PC-9 (cell line): ENCODE measurements at regions not wholly inside any gene's neighbourhood (a gene's known extent, or its start where the extent isn't known, plus 50 kb on each side); places are given as distances from the start of the nearest gene placed in this dataset.
"Not testable (repeated sequence)": the region's sequence is repeated elsewhere in the genome, so short reads cannot be mapped to it uniquely, and the experiment has no call there.

Experiments used
- BruUV-seq: library from RNA; stranded (reverse); fragments of 400-500 nt; replicated peaks from 2 replicates; lab custom pipeline; 2021; lab: Mats Ljungman, UMichigan
- CTCF ChIA-PET: fragments of 300-600 bp; sonication (Branson Sonifier 250); formaldehyde crosslinking; loops from one replicate; lab custom pipeline; 2022; ENCODE audit warnings: antibody characterized with exemption; lab: Charles Lee
- POLR2A ChIA-PET: fragments of 300-600 bp; sonication (Branson Sonifier 250); formaldehyde crosslinking; loops from one replicate; lab custom pipeline; 2022; ENCODE audit warnings: antibody characterized with exemption; ENCODE audit not compliant: unreplicated experiment; lab: Charles Lee
- DNase-seq, 2 experiments: peaks; one replicate each; pipeline versions ENCODE4 v3.0.0 to v3.0.0-alpha.2; 2015 to 2022; ENCODE audit warnings: mixed read lengths in 1 of 2
- H2AFZ ChIP-seq: fragments of 200-600 bp; sonication (generic); 2 replicates; pipeline ENCODE4 v1.8.1; 2017; ENCODE audit warnings: antibody characterized with exemption
- H3F3A ChIP-seq: fragments of 200-600 bp; sonication (generic); 2 replicates; pipeline ENCODE4 v1.8.1; 2017; ENCODE audit warnings: antibody characterized with exemption, mild to moderate bottlenecking, low read depth; ENCODE audit not compliant: insufficient read depth
- H3K27ac ChIP-seq: fragments of 200-600 bp; sonication (generic); 2 replicates; pipeline ENCODE4 v1.6.1; 2016; ENCODE audit warnings: mixed run types
- H3K27me3 ChIP-seq: fragments of 200-600 bp; sonication (generic); 2 replicates; pipeline ENCODE4 v1.6.1; 2016; ENCODE audit warnings: low read depth, mixed run types; ENCODE audit not compliant: insufficient read depth
- H3K36me3 ChIP-seq: fragments of 200-600 bp; sonication (generic); 2 replicates; pipeline ENCODE4 v1.6.1; 2016; ENCODE audit warnings: low read depth, mixed run types
- H3K4me1 ChIP-seq: fragments of 200-600 bp; sonication (generic); replicated peaks from 2 replicates; pipeline ENCODE4 v1.6.1; 2016; ENCODE audit warnings: mixed run types; ENCODE audit not compliant: insufficient read depth
- H3K4me2 ChIP-seq: fragments of 200-600 bp; sonication (generic); 2 replicates; pipeline ENCODE4 v1.6.1; 2017; ENCODE audit warnings: mixed run types
- H3K4me3 ChIP-seq: fragments of 200-600 bp; sonication (generic); 2 replicates; pipeline ENCODE4 v1.6.1; 2016; ENCODE audit warnings: mixed run types
- H3K79me2 ChIP-seq: fragments of 200-600 bp; sonication (generic); 2 replicates; pipeline ENCODE4 v1.6.1; 2017; ENCODE audit warnings: low read depth, mixed run types
- H3K9me2 ChIP-seq: fragments of 200-600 bp; sonication (generic); 2 replicates; pipeline ENCODE4 v1.8.1; 2017; ENCODE audit warnings: mild to moderate bottlenecking; ENCODE audit not compliant: insufficient read depth
- H3K9me3 ChIP-seq: fragments of 200-600 bp; sonication (generic); 2 replicates; pipeline ENCODE4 v1.8.1; 2016; ENCODE audit warnings: low read depth; ENCODE audit not compliant: insufficient read depth
- H4K20me1 ChIP-seq: fragments of 200-600 bp; sonication (generic); 2 replicates; pipeline ENCODE4 v1.8.1; 2017; ENCODE audit not compliant: insufficient read depth
- EZH2 ChIP-seq: fragments of 200-600 bp; sonication (generic); IDR thresholded peaks from 2 replicates; pipeline ENCODE4 v1.8.0; 2017; ENCODE audit warnings: antibody characterized with exemption, low read depth
- intact Hi-C: fragments of 100-400 bp; cut with micrococcal nuclease; formaldehyde crosslinking; loops from one replicate; pipeline ENCODE4 v1.10.0; 2022; ENCODE audit not compliant: unreplicated experiment
- TF ChIP-seq, protein P1 (sequence below): fragments of 200-600 bp; sonication (generic); conservative IDR thresholded peaks from 2 replicates; pipeline ENCODE4 v1.6.1; 2017; ENCODE audit warnings: mixed run types, antibody characterized with exemption, mild to moderate bottlenecking, moderate library complexity

DNA sequence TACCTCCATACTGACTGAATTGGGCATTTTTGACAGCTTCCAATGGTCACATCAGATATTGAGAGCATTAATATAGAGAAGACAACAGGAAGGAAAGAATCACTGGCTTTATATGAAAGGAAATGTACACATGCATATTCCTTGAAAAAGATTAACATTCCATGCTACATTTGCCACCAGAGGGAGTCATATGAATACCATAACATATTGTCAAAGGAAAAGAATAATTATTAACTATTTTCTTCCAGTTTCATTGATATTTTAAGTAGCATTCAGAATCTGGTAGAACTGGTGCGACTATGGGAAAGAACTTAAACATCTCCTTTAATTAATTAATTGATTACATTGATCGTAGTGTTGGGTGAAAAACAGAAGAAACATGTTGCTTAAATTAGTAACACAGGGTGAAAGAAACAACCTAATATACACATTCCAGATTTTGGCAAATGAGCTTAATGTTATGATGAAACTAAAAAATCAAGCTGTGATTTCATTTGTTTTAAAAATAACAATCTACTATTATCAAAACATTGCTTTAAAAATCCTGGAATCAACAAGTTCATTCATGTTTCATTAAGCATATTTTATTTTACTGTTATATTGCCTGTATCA, 71.5 kb downstream of the GPR85 start:
- Histone ChIP-seq H3F3A (no peaks in the 10 kb centered on the region), H3K27me3 (no peaks in the 10 kb centered on the region), H3K4me2 (no peak overlapping the region), H4K20me1 (no peaks in the 10 kb centered on the region), H3K27ac (no peak overlapping the region), H3K9me3 (no peaks in the 10 kb centered on the region), H3K79me2 (no peaks in the 10 kb centered on the region), H2AFZ (no peak overlapping the region), H3K4me3 (no peak overlapping the region), H3K4me1 (no peaks in the 10 kb centered on the region), H3K9me2 (no peaks in the 10 kb centered on the region), H3K36me3 (no peaks in the 10 kb centered on the region)
- ChIA-PET POLR2A (no interaction called here), CTCF (interaction anchor here (0.5 to 0.8 kb wide), 4 partner anchors 75 to 274 kb away, joined by 3 to 4 read pairs (median 3); a partner anchor contains a TSS)
- DNase-seq, result no peak
- TF ChIP-seq, protein P1, sequence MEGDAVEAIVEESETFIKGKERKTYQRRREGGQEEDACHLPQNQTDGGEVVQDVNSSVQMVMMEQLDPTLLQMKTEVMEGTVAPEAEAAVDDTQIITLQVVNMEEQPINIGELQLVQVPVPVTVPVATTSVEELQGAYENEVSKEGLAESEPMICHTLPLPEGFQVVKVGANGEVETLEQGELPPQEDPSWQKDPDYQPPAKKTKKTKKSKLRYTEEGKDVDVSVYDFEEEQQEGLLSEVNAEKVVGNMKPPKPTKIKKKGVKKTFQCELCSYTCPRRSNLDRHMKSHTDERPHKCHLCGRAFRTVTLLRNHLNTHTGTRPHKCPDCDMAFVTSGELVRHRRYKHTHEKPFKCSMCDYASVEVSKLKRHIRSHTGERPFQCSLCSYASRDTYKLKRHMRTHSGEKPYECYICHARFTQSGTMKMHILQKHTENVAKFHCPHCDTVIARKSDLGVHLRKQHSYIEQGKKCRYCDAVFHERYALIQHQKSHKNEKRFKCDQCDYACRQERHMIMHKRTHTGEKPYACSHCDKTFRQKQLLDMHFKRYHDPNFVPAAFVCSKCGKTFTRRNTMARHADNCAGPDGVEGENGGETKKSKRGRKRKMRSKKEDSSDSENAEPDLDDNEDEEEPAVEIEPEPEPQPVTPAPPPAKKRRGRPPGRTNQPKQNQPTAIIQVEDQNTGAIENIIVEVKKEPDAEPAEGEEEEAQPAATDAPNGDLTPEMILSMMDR, result peak; percentile 70
- TF ChIP-seq EZH2, result no peak
- BruUV-seq, result no TSS peak
- intact Hi-C loops, result loop anchor here (1.0 to 10.0 kb wide), 4 partner anchors 140 to 683 kb away; no protein-coding TSS in a partner anchor

DNA sequence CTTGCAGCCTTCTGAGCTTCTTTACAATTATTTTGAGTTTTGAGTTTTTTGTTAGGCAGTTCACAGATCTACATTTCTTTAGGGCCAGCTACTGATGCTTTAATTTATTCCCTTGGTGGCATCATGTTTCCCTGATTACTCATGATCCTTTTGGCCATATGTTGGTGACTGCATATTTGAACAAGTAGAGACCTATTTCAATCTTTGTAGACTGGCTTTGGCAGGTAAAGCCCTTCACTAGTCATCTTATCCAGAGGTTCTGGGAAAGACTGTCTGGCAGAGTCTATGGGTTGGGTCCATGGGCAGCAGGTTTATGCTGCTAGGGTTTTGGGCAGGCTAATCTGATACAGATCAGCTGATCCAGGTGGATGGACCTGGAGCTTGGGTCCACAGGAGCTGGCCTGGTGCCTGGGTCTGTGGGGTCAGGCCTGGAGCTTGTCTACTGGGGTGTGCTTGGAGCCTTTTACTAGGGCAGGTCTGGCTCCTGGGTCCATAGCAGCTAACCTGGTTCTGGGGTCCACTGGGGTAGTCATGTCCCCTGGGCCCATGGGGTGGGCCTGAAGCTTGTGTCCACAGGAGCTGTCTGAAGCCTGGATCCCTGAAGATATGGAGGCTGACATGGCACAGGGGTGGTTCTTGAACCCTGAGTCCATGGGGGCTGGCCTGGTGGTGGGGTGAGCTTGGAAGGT, 72.7 kb downstream of the GPR85 start:
- CTCF ChIA-PET, result no interaction called here
- no peak for DNase-seq

DNA sequence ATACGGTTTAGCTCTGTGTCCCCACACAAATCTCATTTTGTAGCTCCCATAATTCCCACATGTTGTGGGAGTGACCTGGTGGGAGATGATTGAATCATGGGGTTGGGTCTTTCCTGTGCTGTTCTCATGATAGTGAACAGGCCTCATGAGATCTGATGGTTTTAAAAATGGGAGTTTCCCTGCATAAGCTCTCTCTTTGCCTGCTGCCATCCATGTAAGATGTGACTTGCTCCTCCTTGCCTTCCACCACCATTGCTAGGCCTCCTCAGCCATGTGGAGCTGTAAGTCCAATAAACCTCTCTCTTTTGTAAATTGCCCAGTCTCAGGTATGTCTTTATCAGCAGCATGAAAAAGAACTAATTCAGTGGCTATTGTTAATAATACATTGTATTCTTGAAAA, 73.8 kb downstream of the GPR85 start:
- H3K9me2 ChIP-seq, H4K20me1 ChIP-seq, POLR2A ChIA-PET, H3K4me2 ChIP-seq, H3K27me3 ChIP-seq, H2AFZ ChIP-seq, BruUV-seq, DNase-seq, H3F3A ChIP-seq, H3K9me3 ChIP-seq, H3K4me3 ChIP-seq, H3K36me3 ChIP-seq, H3K4me1 ChIP-seq, H3K27ac ChIP-seq, H3K79me2 ChIP-seq, CTCF ChIA-PET: not testable (repeated sequence)
- intact Hi-C loops, result loop anchor here (10.0 kb wide), 1 partner anchor 142 kb away; no protein-coding TSS in a partner anchor

More for the DNA sequence above, 72.7 kb downstream of the GPR85 start:
- no peaks in the 10 kb centered on the region for H3K36me3 ChIP-seq
- no peak overlapping the region for H3K4me3 ChIP-seq
- H3K9me2 ChIP-seq, result no peaks in the 10 kb centered on the region
- no peaks in the 10 kb centered on the region for H3K79me2 ChIP-seq
- H3K9me3 ChIP-seq, result no peaks in the 10 kb centered on the region
- H2AFZ ChIP-seq, result no peak overlapping the region
- no peak overlapping the region for H3K27ac ChIP-seq
- no peaks in the 10 kb centered on the region for H3K4me1 ChIP-seq
- TF ChIP-seq EZH2, result no peak
- TF ChIP-seq, protein P1, result no peak
- no TSS peak for BruUV-seq
- POLR2A ChIA-PET, result no interaction called here
- H3K4me2 ChIP-seq, result no peak overlapping the region
- no peaks in the 10 kb centered on the region for H3F3A ChIP-seq
- intact Hi-C loops, result loop anchor here (2.0 to 10.0 kb wide), 2 partner anchors 141 to 463 kb away; no protein-coding TSS in a partner anchor
- no peaks in the 10 kb centered on the region for H3K27me3 ChIP-seq
- H4K20me1 ChIP-seq, result no peaks in the 10 kb centered on the region
